ENCODE measurements at regions not wholly inside any gene's neighbourhood (a gene's known extent, or its start where the extent isn't known, plus 50 kb on each side); places are given as distances from the start of the nearest gene placed in this dataset.
"Not testable (repeated sequence)": the region's sequence is repeated elsewhere in the genome, so short reads cannot be mapped to it uniquely, and the experiment has no call there.

- no peak for DNase-seq
Measured at GRCh38 chr5:98524773-98525172, 248.7 kb upstream of the RGMB start.

GRCh38 chr5:98527846-98528245 lies 245.6 kb upstream of the RGMB start:
- no peak for DNase-seq

- DNase-seq: no peak
Measured at GRCh38 chr5:98529321-98529720, 244.1 kb upstream of the RGMB start.

GRCh38 chr5:98530224-98530623 lies 243.2 kb upstream of the RGMB start:
- no peak for DNase-seq

GRCh38 chr5:98535901-98536300 lies 237.6 kb upstream of the RGMB start:
- peak; percentile 77 for DNase-seq

GRCh38 chr5:98540056-98540455 lies 233.4 kb upstream of the RGMB start:
- DNase-seq: no peak

- no peak for DNase-seq
Measured at GRCh38 chr5:98541641-98542040, 231.8 kb upstream of the RGMB start.

GRCh38 chr5:98543490-98543889 lies 230.0 kb upstream of the RGMB start:
- DNase-seq: no peak

GRCh38 chr5:98546924-98547323 lies 226.5 kb upstream of the RGMB start:
- not testable (repeated sequence) for DNase-seq

GRCh38 chr5:98556712-98557111 lies 216.8 kb upstream of the RGMB start:
- no peak for DNase-seq

- no peak for DNase-seq
Measured at GRCh38 chr5:98557916-98558315, 215.5 kb upstream of the RGMB start.

GRCh38 chr5:98563885-98564653 lies 209.4 kb upstream of the RGMB start:
- DNase-seq: no peak

GRCh38 chr5:98564836-98565235 lies 208.6 kb upstream of the RGMB start:
- no peak for DNase-seq

- no peak for DNase-seq
Measured at GRCh38 chr5:98568336-98568735, 205.1 kb upstream of the RGMB start.

- DNase-seq: no peak
Measured at GRCh38 chr5:98569288-98569687, 204.2 kb upstream of the RGMB start.

- no peak for DNase-seq
Measured at GRCh38 chr5:98570010-98570409, 203.5 kb upstream of the RGMB start.

GRCh38 chr5:98570661-98571191 lies 202.7 kb upstream of the RGMB start:
- no peak for DNase-seq

- DNase-seq: no peak
Measured at GRCh38 chr5:98573834-98574320, 199.6 kb upstream of the RGMB start.

GRCh38 chr5:98576275-98576674 lies 197.2 kb upstream of the RGMB start:
- no peak for DNase-seq

GRCh38 chr5:98578438-98578837 lies 195.0 kb upstream of the RGMB start:
- DNase-seq: no peak

- no peak for DNase-seq
Measured at GRCh38 chr5:98581112-98581997, 192.1 kb upstream of the RGMB start.

- no peak for DNase-seq
Measured at GRCh38 chr5:98583586-98583985, 189.9 kb upstream of the RGMB start.

GRCh38 chr5:98585661-98586310 lies 187.7 kb upstream of the RGMB start:
- DNase-seq: no peak

Measured in NCI-H1092 treated with DMSO at 0.1 percent for 48 hours (cell line).